Posterior vena cava (tissue), 2 donors: ENCODE measurements at regions not wholly inside any gene's neighbourhood (a gene's known extent, or its start where the extent isn't known, plus 50 kb on each side); places are given as distances from the start of the nearest gene placed in this dataset.
"Not testable (repeated sequence)": the region's sequence is repeated elsewhere in the genome, so short reads cannot be mapped to it uniquely, and the experiment has no call there.

Source experiments
- DNase-seq: peaks from one replicate; pipeline ENCODE4 v3.0.0-alpha.2; 2020; ENCODE audit warnings: low spot score
- intact Hi-C, 2 donors: fragments of 100-400 bp; cut with DNase I; formaldehyde crosslinking; loops; one replicate each; pipeline versions ENCODE4 v1.14.1 to v1.14.2; 2022 to 2023
- donor health status: DM: yes; HTN: yes; CAD: no.
- donor health status: DM: yes; HTN: yes; CAD: no.

- DNase-seq: no peak
- intact Hi-C loops: no loop called here
Measured at GRCh38 chr5:67581203-67581602, 384.6 kb upstream of the CD180 start.

DNA sequence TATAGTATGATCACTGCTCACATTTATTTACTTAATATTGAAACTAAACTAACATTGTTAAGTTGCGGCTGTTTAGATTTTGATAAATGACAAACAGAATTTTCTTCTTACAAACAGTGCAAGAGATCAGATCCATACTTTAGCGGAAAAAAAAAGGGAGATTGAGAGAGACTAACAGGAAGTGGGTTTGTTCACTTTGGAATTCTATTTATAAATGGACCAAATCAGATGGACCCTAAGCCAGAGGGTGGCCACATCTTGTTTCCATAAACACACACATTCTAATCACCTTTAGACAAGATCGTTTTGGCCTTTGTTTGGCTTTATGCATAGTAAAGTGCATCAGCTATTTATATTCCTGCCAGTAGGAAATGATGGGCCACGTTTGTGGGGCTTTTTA is 381.4 kb upstream of the CD180 start:
- DNase-seq: no peak
- intact Hi-C loops: no loop called here

DNA sequence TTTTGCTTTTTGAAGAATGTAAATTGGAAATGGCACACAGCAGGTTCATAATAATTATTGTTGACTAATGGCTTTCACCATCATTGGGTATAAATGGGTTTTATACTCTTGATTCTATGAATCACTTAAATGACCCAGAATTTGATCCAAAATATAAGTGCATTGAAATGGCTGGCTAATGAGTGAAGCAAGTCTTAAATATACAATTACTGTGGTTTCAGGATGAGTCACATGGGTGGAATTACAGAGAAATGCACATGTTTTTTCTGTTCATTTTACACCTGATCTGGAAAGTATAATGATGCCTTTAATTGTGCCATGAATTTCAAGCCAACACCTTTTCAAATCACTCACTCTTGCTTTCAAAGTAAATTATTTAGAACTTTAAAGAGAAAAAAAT is 380.8 kb upstream of the CD180 start:
- intact Hi-C loops: no loop called here
- DNase-seq: no peak

DNA sequence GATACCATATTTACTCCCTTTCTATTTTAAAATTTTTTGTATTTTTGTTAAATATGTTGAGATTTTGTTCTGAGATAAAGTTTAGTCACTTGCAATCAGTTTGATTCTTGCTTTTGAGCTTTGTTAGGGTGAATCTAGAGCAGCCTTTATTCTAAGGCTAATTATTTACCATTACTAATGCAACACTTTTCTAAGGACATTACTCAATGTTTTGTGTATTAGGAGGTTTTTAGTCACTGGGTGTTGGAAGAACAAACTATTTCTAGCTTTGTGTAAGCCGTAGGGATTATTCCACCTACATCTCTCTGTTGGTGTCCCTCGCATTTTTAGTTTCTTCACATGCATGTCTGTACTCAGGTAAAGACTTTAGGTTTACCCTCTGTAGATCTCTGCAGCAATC is 379.5 kb upstream of the CD180 start:
- intact Hi-C loops: no loop called here
- DNase-seq: no peak

GRCh38 chr5:67575087-67575486 is 378.5 kb upstream of the CD180 start:
- intact Hi-C loops: no loop called here

GRCh38 chr5:67561151-67561932 is 364.7 kb upstream of the CD180 start:
- intact Hi-C loops: no loop called here
- no peak for DNase-seq

More at GRCh38 chr5:67575087-67575486, 378.5 kb upstream of the CD180 start:
- no peak for DNase-seq

DNA sequence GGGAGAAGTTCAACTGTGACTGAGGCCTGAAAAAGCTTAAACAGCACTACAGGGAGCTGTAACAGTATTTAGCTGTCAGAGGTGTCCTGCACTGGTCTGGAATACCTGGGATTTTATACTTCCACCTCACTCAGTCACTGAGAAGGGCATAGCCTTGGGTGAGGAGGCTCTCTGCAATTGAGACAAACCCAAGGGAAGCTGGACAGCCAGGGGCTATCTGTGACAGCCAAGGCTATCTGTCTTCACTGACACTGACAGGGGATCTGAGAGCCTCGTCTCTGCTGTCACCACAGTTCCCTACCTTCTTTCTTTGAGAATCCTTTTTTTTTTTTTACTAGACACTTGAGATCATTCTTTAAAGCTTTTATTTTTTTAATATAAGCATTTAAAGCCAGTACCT is 356.2 kb upstream of the CD180 start:
- intact Hi-C loops: loop anchor here in 1 of 2 donors (5.0 kb wide), 1 partner anchor 1195 kb away; no protein-coding TSS in a partner anchor
- DNase-seq: no peak

DNA sequence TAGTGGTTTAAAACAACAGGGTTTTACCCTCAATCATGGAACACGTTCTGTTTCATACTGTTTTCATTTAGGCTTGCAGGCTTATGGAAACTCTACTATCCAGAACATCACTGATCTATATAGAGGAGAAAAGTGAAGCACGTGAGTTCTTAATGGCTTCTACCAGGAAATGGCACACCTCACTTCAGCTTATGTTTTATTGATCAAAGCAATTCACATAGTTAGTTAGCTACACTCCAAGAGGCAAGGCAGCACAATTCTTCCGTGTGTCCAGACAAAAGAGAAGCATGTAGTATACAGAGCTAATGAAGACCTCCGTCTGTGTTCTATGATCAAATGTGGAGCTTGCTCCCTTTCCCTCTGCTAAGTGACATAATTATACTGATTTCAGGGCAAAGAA is 353.3 kb upstream of the CD180 start:
- intact Hi-C loops: loop anchor here in 1 of 2 donors (5.0 kb wide), 1 partner anchor 1193 kb away; no protein-coding TSS in a partner anchor
- no peak for DNase-seq

DNA sequence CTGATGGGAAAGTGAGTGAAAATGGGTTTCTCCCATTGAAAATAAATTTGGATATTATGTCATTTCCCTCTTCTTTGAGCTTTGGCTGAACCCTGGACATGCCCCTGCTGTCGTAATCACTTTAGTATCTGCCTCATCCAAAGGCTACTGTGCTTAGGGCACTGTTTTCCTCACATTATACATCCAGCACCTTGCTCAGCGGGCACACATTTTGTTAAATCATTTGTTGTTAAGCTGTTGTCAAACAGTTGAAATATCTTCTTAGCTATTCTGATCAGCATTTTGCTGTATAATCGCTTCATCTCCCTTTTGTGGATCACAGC is 352.7 kb upstream of the CD180 start:
- no peak for DNase-seq
- intact Hi-C loops: no loop called here

DNA sequence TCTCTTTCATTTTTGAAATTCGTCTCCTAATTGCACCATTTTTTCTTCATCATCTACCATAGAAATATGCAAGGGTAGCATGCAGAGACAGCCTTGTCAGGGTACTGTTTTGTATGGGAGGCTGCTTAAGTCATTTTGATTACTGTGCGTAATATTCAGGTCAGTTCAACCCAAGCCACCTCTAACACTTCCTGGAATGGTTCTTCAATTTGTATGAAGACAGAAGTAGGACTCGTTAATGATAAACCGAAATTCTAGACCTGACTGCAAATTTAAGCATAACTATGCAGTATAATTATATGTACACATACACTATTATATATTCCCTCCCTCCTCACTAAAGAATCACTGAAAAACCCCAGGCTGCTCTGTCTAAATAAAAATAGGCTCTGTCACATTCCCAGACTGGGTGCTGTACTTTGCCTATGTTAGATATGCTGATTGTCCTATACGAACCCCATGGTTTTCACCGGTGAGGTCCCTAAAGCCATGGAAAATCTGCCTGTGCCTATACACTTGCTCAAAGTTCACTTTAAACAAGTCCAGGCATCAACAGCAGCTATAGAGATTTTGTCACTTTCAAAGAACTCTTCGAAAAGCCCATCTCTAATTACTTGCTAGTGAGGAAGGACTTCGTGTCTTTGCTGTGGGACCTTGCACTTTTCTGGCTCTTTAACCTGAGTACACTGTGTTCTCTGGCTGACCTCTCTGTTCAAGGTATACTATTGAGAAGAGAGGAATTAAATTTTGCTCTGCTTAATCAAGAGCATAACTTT is 352.1 kb upstream of the CD180 start:
- no peak for DNase-seq
- intact Hi-C loops: no loop called here

DNA sequence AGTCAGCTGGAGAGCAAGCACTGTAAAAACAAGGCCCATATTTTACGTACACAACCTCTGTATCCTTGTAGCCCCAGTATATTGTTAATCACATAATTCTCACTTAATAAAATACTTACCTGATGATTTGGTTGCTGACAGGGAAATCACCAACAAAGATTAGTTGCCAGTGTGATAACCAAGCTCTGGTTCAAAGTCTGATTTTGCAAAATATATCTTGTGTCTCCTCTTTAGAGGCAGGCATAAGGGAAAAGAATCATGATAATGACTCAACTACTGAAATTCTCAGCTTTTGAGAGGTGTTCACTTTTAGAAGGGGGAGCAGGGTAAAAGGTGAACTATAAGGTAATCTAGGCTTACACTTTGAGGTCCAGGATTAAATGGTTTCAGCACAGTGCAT is 351.1 kb upstream of the CD180 start:
- intact Hi-C loops: no loop called here
- no peak for DNase-seq

- DNase-seq, intact Hi-C loops: not testable (repeated sequence)
Measured at GRCh38 chr5:67544942-67545341, 348.3 kb upstream of the CD180 start.

DNA sequence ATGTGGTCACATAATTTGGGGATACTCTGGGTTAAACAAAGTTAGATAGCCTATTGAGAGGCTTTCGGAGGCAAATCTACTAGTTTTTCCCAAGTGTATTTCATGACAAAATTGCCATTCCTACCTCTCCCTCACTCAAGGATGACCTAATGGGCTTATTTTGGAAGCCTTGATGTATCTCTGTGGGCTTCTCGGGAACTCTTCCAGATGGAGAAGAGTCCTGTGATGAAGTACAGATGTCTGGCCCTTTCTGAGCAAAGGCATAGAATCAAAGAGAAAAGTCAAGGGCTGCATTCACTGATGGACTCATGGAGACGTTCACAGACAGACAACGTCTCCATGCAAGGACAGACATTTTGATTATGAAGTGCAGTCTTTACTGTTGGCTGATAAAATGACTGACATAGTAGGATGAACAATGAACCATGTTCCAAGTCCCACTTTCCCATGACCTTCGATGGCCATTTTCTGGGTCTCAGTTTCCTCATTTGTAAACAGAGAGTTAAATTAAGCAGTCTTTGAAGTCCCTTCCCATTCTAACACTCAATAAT is 347.2 kb upstream of the CD180 start:
- intact Hi-C loops: no loop called here
- no peak for DNase-seq

- intact Hi-C loops: no loop called here
- no peak for DNase-seq
Measured at GRCh38 chr5:67542479-67542878, 345.9 kb upstream of the CD180 start.

GRCh38 chr5:67541875-67542274 is 345.3 kb upstream of the CD180 start:
- intact Hi-C loops: no loop called here
- no peak for DNase-seq

DNA sequence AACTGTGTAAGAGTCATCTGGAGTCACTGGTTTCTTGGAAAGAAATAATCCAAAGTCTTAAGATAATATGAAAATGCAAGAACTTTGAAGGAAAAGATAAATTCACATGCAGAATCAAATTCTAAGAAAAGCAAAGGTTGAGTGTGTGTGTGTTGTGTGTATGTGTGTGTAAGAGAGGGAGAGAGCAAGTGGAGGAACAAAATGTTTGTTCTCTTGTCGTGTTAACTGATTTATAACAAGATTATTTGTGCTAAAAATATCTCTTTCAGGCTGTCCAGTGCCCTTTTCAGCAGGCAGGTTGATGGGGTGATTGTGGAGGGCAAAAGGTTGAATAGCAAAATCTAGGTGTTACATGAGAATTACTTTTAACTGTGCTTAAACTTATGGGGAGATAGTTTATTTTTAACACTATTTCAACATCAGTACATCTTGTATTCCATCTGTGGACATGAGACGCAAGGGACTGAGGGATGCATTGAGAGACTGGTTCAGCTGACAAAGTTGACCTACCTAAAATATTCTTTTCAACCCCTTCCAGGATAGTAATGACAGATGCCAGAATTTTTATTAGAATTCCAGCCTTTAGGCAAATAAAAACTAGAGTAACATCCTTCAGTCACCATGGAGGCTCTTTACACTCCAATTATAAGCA is 342.4 kb upstream of the CD180 start:
- no peak for DNase-seq
- intact Hi-C loops: loop anchor here in 1 of 2 donors (5.0 kb wide), 1 partner anchor 723 kb away; no protein-coding TSS in a partner anchor

DNA sequence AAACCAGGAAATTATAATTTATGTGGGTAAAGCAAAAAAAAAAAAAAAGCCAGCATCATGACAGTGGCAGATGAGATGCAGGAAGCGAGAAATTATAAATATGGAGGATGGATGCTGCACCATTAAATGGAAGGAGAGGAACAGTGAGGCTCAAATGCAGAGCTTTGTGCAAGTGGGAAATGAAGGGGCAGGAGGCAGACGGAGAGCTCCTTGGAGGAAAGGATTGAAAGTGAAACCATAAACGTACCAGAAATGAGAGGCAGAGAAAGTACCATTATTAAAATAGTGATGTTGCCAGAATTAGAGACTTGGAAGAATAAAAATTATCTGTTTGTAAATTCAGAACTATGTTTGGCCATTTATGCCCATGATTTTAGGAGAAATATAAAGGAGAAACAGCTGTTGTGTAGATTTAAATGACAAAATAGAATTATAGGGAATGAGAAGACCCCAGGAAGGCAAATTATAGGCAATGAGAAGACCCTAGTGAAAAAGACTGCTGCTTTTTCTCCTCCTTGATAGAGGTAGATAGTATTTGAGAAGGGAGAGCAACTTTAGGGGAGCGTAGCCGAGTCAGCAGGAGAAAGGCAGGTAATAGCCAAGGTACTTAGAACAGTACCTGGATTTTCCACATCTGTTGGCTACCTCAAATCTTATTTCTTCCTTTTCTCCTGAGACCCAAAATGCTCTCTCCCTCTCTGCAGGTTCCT is 341.0 kb upstream of the CD180 start:
- no peak for DNase-seq
- intact Hi-C loops: loop anchor here in 1 of 2 donors (5.0 kb wide), 1 partner anchor 725 kb away; no protein-coding TSS in a partner anchor

DNA sequence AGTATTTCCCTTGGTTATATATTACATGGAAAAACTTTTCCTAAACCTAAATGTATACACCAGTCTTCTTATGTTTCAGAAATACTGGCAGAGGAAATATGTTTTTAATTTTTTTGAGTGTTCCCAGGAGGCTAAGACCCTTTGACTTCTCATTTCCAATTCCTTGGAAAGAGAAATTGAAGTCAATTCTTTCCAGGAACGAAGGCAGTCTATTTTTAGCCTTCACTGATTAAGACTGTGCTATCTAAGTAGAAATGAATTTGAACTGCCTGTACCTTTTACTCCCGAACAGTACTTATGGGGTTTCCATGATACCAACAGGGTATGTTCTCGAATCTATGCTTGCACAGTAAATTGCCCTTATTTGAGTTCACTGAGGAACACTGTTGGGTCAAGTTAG is 340.3 kb upstream of the CD180 start:
- DNase-seq: no peak
- intact Hi-C loops: loop anchor here in 1 of 2 donors (5.0 kb wide), 1 partner anchor 725 kb away; no protein-coding TSS in a partner anchor

DNA sequence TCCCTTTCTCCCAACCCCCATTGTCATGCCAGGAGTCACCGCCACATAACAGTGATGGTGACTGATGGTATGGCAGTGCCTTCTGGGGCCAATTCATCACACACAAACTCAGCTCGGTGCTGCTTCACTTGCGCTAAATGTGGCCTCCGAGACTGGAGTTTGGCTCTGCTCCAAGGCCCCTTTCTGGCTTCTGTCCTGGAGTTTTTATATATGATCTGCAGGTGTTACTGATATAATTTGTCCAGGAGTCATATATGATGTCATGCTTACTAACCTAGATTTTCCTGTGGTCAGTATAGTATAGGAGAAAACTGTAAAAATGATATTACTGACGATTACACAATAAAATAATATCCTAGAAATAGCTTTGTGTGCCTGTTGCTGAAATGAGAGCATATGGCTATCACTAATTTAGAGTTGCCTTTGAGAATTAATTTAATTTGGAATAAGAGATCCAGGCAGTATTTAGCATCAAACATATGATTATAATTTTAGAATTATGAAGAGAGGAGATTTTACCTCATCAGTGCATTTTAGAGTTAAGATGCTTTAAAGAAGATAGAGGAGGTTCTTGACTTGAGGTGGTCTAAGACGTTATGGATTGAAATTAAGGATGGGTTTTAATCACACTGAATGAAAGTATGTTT is 334.1 kb upstream of the CD180 start:
- no peak for DNase-seq
- intact Hi-C loops: no loop called here
